ENCODE measurements at regions not wholly inside any gene's neighbourhood (a gene's known extent, or its start where the extent isn't known, plus 50 kb on each side); places are given as distances from the start of the nearest gene placed in this dataset.

DNA sequence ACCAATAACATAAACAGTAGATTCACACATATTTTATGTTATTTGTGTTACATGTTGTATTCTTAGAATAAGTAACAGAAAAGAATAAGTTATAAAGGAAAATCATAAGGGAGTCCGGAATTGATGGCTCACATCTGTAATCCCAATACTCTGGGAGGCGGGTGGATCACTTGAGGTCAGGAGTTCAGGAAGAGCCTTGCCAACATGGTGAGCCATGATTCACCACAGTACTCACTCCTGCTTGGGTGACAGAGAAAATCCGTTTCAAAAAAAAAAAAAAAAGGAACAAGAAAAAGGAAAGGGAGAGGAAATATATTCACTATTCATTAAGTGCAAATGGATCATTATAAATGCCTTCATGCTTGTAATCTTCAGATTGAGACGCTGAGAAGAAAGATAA, 533.3 kb upstream of the CDH9 start:
- ATAC-seq (replicated peaks; ENCODE audit: extremely low read depth, poor library complexity, severe bottlenecking), result no peak
- Mint-ChIP-seq H3K4me1 (no peaks in the 10 kb centered on the region), H3K27me3 (no peaks in the 10 kb centered on the region), H3K36me3 (ENCODE audit: insufficient read depth) (no peaks in the 10 kb centered on the region), H3K4me3 (no peak overlapping the region), H3K27ac (ENCODE audit: low read depth) (no peak overlapping the region), H3K9me3 (peaks cover 16% of the 10 kb centered on the region)
- DNase-seq (ENCODE audit: low spot score in 2 of 2), result no peak

DNA sequence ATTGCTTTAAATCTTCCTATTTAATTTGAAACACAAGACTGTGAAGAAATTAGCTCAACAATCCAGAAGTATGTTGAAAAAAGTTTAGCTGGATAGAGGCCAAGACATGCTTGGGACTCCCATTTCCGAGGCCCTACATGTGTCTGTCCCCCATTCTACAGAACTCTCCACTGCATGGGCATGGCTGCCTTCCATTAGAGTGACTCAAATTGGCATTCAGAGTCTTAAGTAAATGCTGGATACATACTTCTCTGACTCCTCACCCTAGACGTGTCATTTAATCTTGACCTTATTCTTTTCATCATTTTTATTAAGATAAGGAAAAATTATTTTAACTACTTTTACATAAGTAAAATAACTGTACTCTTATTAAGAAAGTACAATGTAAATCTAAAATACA, 530.4 kb upstream of the CDH9 start:
- Mint-ChIP-seq H3K27me3 (no peaks in the 10 kb centered on the region), H3K4me1 (no peaks in the 10 kb centered on the region), H3K27ac (ENCODE audit: low read depth) (no peak overlapping the region), H3K4me3 (no peak overlapping the region), H3K9me3 (peaks cover 5% of the 10 kb centered on the region), H3K36me3 (ENCODE audit: insufficient read depth) (no peaks in the 10 kb centered on the region)
- no peak for ATAC-seq (replicated peaks; ENCODE audit: extremely low read depth, poor library complexity, severe bottlenecking)
- no peak for DNase-seq (ENCODE audit: low spot score in 2 of 2)

- ATAC-seq (replicated peaks; ENCODE audit: extremely low read depth, poor library complexity, severe bottlenecking), result no peak
- Mint-ChIP-seq H3K4me1 (no peaks in the 10 kb centered on the region), H3K36me3 (ENCODE audit: insufficient read depth) (no peaks in the 10 kb centered on the region), H3K27ac (ENCODE audit: low read depth) (no peak overlapping the region), H3K9me3 (peaks cover 10% of the 10 kb centered on the region), H3K4me3 (no peak overlapping the region), H3K27me3 (no peaks in the 10 kb centered on the region)
- no peak for DNase-seq (ENCODE audit: low spot score in 2 of 2)
Observed at GRCh38 chr5:27561408-27561807, 523.0 kb upstream of the CDH9 start.

DNA sequence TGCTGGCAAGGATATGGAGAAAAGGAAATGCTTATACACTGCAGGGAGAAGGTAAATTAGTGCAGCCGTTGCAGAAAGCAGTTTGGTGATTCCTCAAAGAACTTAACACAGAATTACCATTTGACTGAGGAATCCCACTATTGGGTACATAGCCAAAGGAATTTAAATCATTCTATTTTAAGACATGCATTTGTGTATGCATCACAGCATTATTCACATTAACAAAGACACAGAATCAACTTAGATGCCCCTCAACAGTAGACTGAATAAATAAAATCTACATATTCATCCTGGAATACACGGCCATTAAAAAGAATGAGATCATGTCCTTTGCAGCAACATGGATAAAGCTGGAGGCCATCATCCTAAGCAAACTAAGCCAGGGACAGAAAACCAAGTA, 510.1 kb upstream of the CDH9 start:
- H3K4me1 Mint-ChIP-seq, result no peaks in the 10 kb centered on the region
- H3K9me3 Mint-ChIP-seq, result peaks cover 40% of the 10 kb centered on the region
- no peak overlapping the region for H3K4me3 Mint-ChIP-seq
- H3K27ac Mint-ChIP-seq (ENCODE audit: low read depth), result no peak overlapping the region
- ATAC-seq (replicated peaks; ENCODE audit: extremely low read depth, poor library complexity, severe bottlenecking) (no peak), DNase-seq (ENCODE audit: low spot score in 2 of 2) (no peak)
- H3K36me3 Mint-ChIP-seq (ENCODE audit: insufficient read depth), result no peaks in the 10 kb centered on the region
- no peaks in the 10 kb centered on the region for H3K27me3 Mint-ChIP-seq

DNA sequence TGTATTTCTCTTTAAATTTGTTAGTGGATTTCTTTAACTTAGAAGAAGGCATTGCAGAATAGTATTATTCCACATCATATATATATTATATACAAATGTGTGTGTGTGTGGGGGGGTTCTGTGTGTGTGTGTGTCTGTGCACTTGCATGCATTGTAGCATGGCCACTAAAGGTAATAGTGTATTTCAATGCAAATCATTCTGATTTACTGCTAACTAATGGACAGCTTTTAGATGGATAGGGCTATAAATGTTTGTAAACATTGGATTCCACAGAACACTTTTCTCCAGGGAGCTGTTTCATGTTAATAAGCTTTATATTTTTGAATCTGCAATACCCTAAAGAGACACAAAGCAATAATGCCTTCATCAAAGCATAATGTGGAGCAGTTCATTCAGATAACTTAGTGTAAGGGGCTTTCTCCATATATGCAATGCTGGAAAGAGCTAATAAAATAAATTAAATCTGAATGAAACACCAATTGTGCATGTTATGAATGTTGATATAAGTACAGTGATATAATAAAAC, 496.7 kb upstream of the CDH9 start:
- H3K36me3 Mint-ChIP-seq (ENCODE audit: insufficient read depth), result no peaks in the 10 kb centered on the region
- DNase-seq (ENCODE audit: low spot score in 2 of 2) (no peak), ATAC-seq (replicated peaks; ENCODE audit: extremely low read depth, poor library complexity, severe bottlenecking) (no peak)
- no peak overlapping the region for H3K4me3 Mint-ChIP-seq
- H3K27ac Mint-ChIP-seq (ENCODE audit: low read depth), result no peak overlapping the region
- no peaks in the 10 kb centered on the region for H3K4me1 Mint-ChIP-seq
- H3K9me3 Mint-ChIP-seq, result peaks cover 8% of the 10 kb centered on the region
- H3K27me3 Mint-ChIP-seq, result no peaks in the 10 kb centered on the region

DNA sequence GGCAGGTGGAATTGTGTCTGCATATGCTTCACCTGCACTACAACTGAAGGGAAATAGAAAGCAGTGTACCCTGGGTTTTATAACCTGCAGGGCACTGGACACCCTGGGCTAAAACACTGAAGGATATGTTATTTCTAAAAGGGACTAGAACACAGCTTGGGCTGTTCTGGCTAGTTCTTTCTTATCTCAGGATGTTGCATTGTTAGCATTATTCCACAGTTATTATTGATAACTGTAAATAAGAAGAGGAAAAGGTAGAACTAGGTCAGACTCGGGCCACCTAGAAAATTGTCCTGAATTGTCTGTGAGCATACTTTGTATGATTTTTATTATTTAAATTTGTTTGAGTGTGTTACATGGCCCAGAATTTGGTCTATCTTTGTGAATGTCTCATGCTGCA, 493.9 kb upstream of the CDH9 start:
- ATAC-seq (replicated peaks; ENCODE audit: extremely low read depth, poor library complexity, severe bottlenecking), result no peak
- H3K27ac Mint-ChIP-seq (ENCODE audit: low read depth), result no peak overlapping the region

DNA sequence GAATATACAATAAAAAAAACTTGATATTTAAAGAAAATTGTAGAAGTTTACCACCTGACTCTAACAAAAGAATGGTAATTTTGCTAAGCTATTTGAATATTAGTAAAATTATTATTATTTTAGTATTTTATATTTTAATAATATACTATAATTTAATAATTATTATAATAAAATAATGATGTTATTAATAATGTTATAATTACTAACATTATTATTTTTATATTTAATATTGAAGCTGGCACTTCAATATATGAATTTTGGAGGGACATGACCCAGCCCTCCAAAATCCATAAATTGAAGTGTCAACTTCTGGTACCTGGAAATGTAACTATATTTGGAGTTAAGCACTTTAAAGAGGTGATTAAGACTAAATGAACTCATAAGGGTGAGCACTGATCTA, 486.1 kb upstream of the CDH9 start:
- no peaks in the 10 kb centered on the region for H3K27me3 Mint-ChIP-seq
- no peak overlapping the region for H3K27ac Mint-ChIP-seq (ENCODE audit: low read depth)
- DNase-seq (ENCODE audit: low spot score in 2 of 2), result no peak
- no peaks in the 10 kb centered on the region for H3K4me1 Mint-ChIP-seq
- no peaks in the 10 kb centered on the region for H3K36me3 Mint-ChIP-seq (ENCODE audit: insufficient read depth)
- no peak for ATAC-seq (replicated peaks; ENCODE audit: extremely low read depth, poor library complexity, severe bottlenecking)
- H3K4me3 Mint-ChIP-seq, result no peak overlapping the region
- H3K9me3 Mint-ChIP-seq, result peaks cover 29% of the 10 kb centered on the region

More for the DNA sequence above, 493.9 kb upstream of the CDH9 start:
- Mint-ChIP-seq H3K4me3 (no peak overlapping the region), H3K27me3 (no peaks in the 10 kb centered on the region), H3K4me1 (no peaks in the 10 kb centered on the region), H3K36me3 (ENCODE audit: insufficient read depth) (no peaks in the 10 kb centered on the region), H3K9me3 (peaks cover 15% of the 10 kb centered on the region)
- DNase-seq (ENCODE audit: low spot score in 2 of 2), result no peak

- Mint-ChIP-seq H3K9me3 (peaks cover 24% of the 10 kb centered on the region), H3K27me3 (no peaks in the 10 kb centered on the region), H3K4me3 (no peak overlapping the region), H3K36me3 (ENCODE audit: insufficient read depth) (no peaks in the 10 kb centered on the region), H3K4me1 (no peaks in the 10 kb centered on the region), H3K27ac (ENCODE audit: low read depth) (no peak overlapping the region)
- ATAC-seq (replicated peaks; ENCODE audit: extremely low read depth, poor library complexity, severe bottlenecking), result no peak
- DNase-seq (ENCODE audit: low spot score in 2 of 2), result no peak
Observed at GRCh38 chr5:27523629-27524028, 485.2 kb upstream of the CDH9 start.

DNA sequence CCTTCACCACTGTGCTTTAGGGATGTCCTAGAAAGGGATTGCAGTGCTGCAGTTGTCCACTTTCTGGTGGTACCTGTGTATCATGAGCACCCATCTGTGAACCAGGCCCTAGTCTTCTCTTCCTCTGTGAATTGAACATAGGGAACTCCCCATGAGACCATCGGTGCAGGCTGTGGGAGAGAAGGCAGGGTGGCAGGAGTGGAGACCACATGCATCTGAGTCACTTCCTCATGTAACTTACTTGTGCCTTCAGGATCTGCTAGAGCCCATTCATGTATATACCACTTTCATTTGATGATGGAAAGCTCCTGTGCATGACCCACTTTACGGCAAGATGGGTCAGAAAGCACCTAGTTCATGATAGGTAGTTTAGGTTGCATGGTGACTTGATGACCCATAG, 478.1 kb upstream of the CDH9 start:
- DNase-seq (ENCODE audit: low spot score in 2 of 2) (no peak), ATAC-seq (replicated peaks; ENCODE audit: extremely low read depth, poor library complexity, severe bottlenecking) (no peak)
- H3K4me1 Mint-ChIP-seq, result no peaks in the 10 kb centered on the region
- no peaks in the 10 kb centered on the region for H3K36me3 Mint-ChIP-seq (ENCODE audit: insufficient read depth)
- H3K4me3 Mint-ChIP-seq, result no peak overlapping the region
- H3K9me3 Mint-ChIP-seq, result peaks cover 18% of the 10 kb centered on the region
- no peak overlapping the region for H3K27ac Mint-ChIP-seq (ENCODE audit: low read depth)
- H3K27me3 Mint-ChIP-seq, result no peaks in the 10 kb centered on the region

GRCh38 chr5:27511061-27511460, 472.7 kb upstream of the CDH9 start:
- no peaks in the 10 kb centered on the region for H3K36me3 Mint-ChIP-seq (ENCODE audit: insufficient read depth)
- DNase-seq (ENCODE audit: low spot score in 2 of 2), result no peak
- H3K27ac Mint-ChIP-seq (ENCODE audit: low read depth), result no peak overlapping the region
- no peak for ATAC-seq (replicated peaks; ENCODE audit: extremely low read depth, poor library complexity, severe bottlenecking)
- H3K27me3 Mint-ChIP-seq, result no peaks in the 10 kb centered on the region
- no peak overlapping the region for H3K4me3 Mint-ChIP-seq
- no peaks in the 10 kb centered on the region for H3K4me1 Mint-ChIP-seq
- H3K9me3 Mint-ChIP-seq, result peaks cover 14% of the 10 kb centered on the region

GRCh38 chr5:27503813-27504212, 465.4 kb upstream of the CDH9 start:
- no peak for ATAC-seq (replicated peaks; ENCODE audit: extremely low read depth, poor library complexity, severe bottlenecking)
- no peak for DNase-seq (ENCODE audit: low spot score in 2 of 2)
- H3K36me3 Mint-ChIP-seq (ENCODE audit: insufficient read depth), result no peaks in the 10 kb centered on the region
- H3K27ac Mint-ChIP-seq (ENCODE audit: low read depth), result no peak overlapping the region
- peaks cover 28% of the 10 kb centered on the region for H3K9me3 Mint-ChIP-seq
- no peak overlapping the region for H3K4me3 Mint-ChIP-seq
- no peaks in the 10 kb centered on the region for H3K27me3 Mint-ChIP-seq
- H3K4me1 Mint-ChIP-seq, result no peaks in the 10 kb centered on the region

- no peak for ATAC-seq (replicated peaks; ENCODE audit: extremely low read depth, poor library complexity, severe bottlenecking)
- H3K9me3 Mint-ChIP-seq, result peaks cover 28% of the 10 kb centered on the region
- DNase-seq (ENCODE audit: low spot score in 2 of 2), result no peak
- no peak overlapping the region for H3K4me3 Mint-ChIP-seq
- no peak overlapping the region for H3K27ac Mint-ChIP-seq (ENCODE audit: low read depth)
- H3K36me3 Mint-ChIP-seq (ENCODE audit: insufficient read depth), result no peaks in the 10 kb centered on the region
- H3K4me1 Mint-ChIP-seq, result no peaks in the 10 kb centered on the region
- H3K27me3 Mint-ChIP-seq, result no peaks in the 10 kb centered on the region
Observed at GRCh38 chr5:27502236-27502635, 463.9 kb upstream of the CDH9 start.

DNA sequence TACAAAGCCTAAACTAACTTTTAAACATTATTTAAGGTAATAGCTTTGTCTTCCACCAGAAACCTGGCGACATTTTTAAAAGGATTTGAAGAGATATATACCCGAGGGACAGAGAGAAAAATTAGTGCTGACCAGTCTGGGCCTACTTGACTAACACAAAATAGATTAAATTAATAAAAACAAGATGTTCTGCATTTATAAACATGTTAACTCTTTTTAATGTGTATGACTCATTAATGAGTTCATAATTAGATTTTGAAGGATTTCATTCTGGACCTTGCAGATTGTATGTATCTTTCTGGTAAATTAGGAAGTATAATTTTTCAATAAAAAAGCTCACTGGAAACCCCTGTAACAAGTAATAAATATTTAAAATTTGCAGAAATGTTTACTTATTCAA, 459.1 kb upstream of the CDH9 start:
- H3K27me3 Mint-ChIP-seq, result no peaks in the 10 kb centered on the region
- no peak overlapping the region for H3K27ac Mint-ChIP-seq (ENCODE audit: low read depth)
- ATAC-seq (replicated peaks; ENCODE audit: extremely low read depth, poor library complexity, severe bottlenecking) (no peak), DNase-seq (ENCODE audit: low spot score in 2 of 2) (no peak)
- H3K36me3 Mint-ChIP-seq (ENCODE audit: insufficient read depth), result no peaks in the 10 kb centered on the region
- no peak overlapping the region for H3K4me3 Mint-ChIP-seq
- no peaks in the 10 kb centered on the region for H3K4me1 Mint-ChIP-seq
- H3K9me3 Mint-ChIP-seq, result peaks cover 17% of the 10 kb centered on the region

DNA sequence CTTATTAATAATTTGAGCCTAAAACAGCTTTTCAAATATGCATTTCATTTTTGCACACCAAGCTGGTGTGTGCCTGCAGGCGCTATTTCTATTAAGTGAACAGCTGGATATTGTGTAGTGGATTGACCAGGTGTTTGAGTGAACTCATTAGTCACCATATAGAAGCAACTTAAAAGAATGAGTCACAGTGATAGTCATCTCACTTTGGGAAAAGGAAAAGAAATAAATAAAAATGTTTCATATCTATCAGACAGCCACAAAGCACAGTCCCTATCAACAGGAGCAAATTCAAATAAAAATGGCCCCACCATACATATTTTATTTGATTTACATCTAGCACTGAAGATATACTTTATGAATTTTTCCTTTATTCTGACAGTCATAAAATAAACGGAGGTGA, 456.5 kb upstream of the CDH9 start:
- Mint-ChIP-seq H3K4me1 (no peaks in the 10 kb centered on the region), H3K27ac (ENCODE audit: low read depth) (no peak overlapping the region), H3K9me3 (peaks cover 27% of the 10 kb centered on the region), H3K36me3 (ENCODE audit: insufficient read depth) (no peaks in the 10 kb centered on the region), H3K4me3 (no peak overlapping the region), H3K27me3 (no peaks in the 10 kb centered on the region)
- ATAC-seq (replicated peaks; ENCODE audit: extremely low read depth, poor library complexity, severe bottlenecking) (no peak), DNase-seq (ENCODE audit: low spot score in 2 of 2) (no peak)
